GM19397 (cell line): ENCODE measurements at regions not wholly inside any gene's neighbourhood (a gene's known extent, or its start where the extent isn't known, plus 50 kb on each side); places are given as distances from the start of the nearest gene placed in this dataset.
"Not testable (repeated sequence)": the region's sequence is repeated elsewhere in the genome, so short reads cannot be mapped to it uniquely, and the experiment has no call there.

ENCODE experiments used
- ATAC-seq: cut with Tn5 transposase; IDR thresholded peaks from one replicate; pipeline ENCODE4 v1.9.1; 2021; ENCODE audit warnings: mild to moderate bottlenecking, moderate library complexity; ENCODE audit not compliant: unreplicated experiment

DNA sequence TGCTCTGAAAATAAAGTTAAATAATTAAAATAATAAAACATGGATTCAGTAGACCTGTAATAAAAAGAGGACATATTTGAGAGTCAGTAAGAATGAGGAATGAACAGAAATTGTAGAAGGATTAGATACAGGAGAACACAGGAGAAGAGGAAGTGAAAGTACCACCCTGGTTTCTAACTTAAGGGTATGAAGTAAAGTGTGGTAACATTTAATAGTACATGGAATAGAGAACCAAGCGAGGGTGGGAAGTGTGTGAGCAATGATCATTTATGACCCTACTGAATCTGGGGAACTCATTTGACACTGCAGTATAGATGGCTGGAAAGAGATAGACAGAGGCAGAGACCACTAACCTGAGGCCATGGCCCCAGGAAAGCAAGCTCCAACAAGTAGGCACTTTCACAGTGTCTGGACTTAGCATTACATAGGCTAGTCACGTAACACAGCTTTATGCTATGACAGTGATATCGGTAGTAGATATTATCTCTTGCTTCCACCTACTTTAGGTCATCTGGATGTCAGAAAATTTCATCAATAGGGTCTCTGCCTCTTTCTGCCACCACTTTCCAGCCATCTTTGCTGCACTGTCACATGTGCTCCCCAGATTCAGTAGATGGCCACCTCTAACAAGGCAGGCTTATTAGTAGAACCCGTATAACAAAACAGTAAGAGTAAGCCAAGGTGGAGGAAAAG is 633.9 kb upstream of the MIR17HG start:
- no peak for ATAC-seq

DNA sequence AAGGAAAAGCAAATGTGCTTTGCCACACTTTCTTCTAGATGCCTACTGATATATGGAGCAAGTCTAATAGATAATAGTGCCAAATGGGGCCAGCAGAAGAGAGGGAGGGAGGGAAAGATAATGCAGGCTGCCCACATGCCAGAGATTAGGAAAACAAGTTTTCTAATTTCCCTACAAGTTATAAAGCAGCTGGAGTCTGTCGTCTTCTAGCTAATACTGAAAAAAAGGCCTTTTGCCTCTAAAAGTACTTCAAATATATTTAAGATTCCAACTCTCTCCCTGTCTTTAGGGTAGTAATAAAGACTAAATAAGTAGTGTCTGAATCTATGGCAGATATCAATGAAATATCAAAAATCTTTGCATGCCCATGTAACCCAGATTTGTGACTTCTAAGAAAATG is 632.0 kb upstream of the MIR17HG start:
- no peak for ATAC-seq

DNA sequence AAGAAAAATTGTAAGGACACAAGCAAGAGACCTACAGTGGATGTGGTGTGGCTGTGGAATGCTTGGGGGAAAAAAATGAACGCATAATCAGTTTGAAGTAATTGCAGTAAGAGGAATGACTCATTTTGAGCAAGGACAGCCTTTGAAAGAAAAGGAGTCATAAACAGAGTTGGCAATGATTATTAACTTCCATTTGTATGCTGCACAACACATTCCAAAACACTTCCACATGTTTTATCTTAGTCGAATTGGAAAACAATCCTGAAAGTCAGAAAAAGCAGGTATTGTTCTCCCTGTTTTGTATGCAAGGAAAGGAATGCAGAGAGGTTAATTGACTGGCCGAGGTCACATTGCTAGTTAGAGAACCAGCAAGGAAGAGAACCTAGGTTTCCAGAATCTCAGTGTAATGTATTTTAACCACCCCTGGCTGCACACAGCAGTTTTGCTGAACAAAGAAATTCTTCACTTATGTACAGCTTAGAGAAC is 630.0 kb upstream of the MIR17HG start:
- ATAC-seq, result no peak

DNA sequence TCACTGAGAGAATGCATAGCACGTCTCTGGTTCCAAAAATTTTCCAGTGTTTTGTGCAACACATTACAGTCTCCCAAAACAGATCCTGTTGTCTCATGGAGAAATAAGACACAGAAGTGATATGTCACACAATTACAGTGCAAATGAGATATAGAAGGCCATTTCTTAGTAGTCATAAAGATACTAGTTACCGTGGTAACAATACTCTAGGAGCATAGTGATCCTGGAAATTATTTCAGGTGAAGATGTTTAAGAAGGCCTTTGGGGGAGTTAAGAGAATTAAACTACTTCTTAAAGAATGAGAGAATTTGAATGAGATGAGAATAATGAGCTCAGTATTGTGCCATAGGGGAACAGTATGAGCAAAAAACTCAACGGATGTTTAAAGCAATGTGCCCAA is 628.0 kb upstream of the MIR17HG start:
- ATAC-seq, result no peak

DNA sequence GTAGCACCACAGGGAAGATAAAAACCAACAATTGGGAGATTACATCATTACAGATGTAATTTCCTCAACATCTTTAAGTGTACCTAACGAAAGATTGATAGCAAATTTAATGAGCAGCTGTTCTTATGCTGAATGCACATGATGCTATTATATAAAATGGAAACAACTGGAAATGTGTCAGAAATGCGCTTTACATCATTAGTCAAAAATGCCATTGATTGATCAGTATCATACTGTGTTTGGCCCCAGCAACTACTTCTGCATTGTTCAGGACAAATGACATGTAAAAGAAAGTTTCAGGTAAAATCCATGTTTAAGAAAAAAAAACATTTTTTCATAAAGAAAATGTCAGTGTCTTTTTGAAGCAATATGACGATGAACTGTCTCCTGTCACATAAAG is 625.5 kb upstream of the MIR17HG start:
- ATAC-seq, result no peak

DNA sequence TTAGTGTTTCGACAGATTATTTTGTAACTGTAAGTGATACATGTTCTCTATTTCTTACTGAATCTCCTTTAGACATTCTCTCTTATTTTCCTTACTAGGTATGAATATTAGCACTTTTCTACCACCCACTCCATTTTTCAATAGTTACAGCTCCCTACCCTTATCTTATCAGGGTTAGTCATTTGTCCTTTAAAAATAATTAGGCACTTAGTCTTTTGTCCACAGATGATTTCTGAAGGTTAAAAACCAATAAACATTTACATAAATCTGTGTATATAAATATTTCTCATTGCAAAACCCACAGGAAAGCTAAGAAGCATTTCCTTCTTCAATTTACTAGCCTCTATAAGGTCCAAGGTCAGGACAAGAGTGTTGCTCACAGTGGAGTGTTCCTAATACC is 624.1 kb upstream of the MIR17HG start:
- ATAC-seq, result no peak

GRCh38 chr13:90726375-90726774 is 621.1 kb upstream of the MIR17HG start:
- ATAC-seq, result no peak

- no peak for ATAC-seq
These were observed 615.4 kb upstream of the MIR17HG start for GRCh38 chr13:90732049-90732448.

DNA sequence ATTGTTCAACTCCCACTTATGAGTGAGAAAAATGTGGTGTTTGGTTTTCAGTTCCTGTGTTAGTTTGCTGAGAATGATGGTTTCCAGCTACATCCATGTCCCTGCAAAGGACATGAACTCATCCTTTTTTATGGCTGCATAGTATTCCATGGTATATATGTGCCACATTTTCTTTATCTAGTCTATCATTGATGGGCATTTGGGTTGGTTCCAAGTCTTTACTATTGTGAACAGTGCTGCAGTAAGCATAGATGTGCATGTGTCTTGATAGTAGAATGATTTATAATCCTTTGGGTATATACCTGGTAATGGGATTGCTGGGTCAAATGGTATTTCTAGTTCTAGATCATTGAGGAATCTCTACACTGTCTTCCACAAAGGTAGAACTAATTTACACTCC is 613.0 kb upstream of the MIR17HG start:
- not testable (repeated sequence) for ATAC-seq

GRCh38 chr13:90738881-90739280 is 608.6 kb upstream of the MIR17HG start:
- ATAC-seq, result no peak

- no peak for ATAC-seq
These were observed 607.4 kb upstream of the MIR17HG start for GRCh38 chr13:90740099-90740498.

- no peak for ATAC-seq
These were observed 605.1 kb upstream of the MIR17HG start for GRCh38 chr13:90742381-90742780.

GRCh38 chr13:90746230-90746629 is 601.3 kb upstream of the MIR17HG start:
- ATAC-seq, result no peak

- ATAC-seq, result no peak
These were observed 597.5 kb upstream of the MIR17HG start for GRCh38 chr13:90750021-90750420.

- ATAC-seq, result no peak
These were observed 596.5 kb upstream of the MIR17HG start for GRCh38 chr13:90751026-90751425.

- ATAC-seq, result no peak
These were observed 595.4 kb upstream of the MIR17HG start for GRCh38 chr13:90752070-90752469.

DNA sequence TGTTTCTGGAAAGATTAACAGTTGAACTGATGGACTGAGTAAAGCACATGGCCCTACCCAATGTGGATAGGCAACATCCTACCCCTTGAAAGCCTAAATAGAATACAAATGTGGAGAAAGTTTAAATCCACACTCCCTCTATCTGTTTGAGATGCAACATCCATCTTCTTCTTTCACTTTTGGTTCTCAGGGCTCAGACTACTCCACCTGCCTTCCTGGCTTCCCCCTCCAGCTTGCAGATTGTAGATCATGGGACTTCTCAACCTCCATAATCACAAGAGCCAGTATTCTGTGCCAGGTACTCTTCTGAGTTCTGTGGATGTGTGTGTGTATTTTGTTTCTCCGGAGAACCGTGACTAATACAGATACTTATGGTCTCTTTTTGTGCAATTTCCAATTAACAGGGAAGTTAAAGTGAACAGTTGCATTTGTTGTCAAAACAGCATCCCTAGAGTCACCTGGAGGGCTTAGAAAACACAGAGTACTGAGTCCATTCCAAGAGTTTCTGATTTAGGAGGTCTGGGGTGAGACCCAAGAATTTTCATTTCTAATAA is 590.3 kb upstream of the MIR17HG start:
- no peak for ATAC-seq

GRCh38 chr13:90760639-90761038 is 586.8 kb upstream of the MIR17HG start:
- ATAC-seq, result no peak

DNA sequence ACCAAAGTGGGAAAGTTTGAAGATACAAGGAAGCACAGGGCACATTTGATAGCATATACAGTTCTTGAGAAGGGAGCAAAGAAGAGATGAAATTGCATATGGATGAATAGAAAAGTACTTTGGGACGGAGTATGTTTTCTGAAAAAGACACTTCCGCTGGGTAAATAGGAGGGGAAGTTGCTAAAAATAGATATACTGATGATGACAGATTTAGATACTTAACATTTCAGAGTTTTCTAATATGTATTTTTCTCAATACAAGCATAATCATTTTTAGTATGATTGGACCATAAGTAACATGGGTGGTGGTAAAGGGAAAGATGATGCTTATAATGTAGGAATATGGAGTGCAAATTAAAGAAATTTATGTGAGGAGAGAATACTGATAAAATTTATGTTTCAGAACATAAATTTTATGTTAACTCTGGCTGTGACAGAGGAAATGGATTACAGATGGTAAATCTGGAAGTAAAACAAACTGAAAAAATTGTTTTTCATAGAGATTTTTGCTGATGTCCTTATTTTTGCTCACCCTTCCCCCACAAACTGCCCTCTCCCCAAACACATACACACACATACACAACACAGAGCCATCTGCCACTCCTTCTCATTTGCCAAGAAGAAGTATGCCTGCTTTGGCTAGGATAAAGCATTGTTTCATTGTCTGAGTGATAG is 583.9 kb upstream of the MIR17HG start:
- ATAC-seq, result no peak

GRCh38 chr13:90766386-90766902 is 581.0 kb upstream of the MIR17HG start:
- no peak for ATAC-seq

- ATAC-seq, result no peak
These were observed 579.4 kb upstream of the MIR17HG start for GRCh38 chr13:90768116-90768515.

DNA sequence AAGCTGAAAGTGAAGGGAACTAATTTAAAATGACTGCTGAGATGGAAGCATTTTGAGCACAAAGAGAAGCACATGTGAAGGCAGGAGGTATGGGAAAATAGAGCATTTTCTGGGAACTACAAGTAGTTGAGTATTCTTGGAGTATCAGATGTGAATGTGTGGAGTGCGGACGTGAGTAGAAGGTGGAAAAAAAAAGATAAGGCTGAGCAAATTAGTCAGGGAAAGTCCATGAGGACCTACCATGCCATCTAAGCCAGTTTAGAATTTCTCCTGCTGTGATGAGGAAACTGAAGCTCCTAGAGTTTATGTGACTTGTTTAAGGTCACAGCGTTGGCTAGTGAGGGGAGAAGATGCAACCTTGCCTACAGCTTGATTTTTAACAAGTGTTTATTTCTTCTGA is 578.1 kb upstream of the MIR17HG start:
- ATAC-seq, result no peak
